HEK293 (cell line): ENCODE measurements at regions not wholly inside any gene's neighbourhood (a gene's known extent, or its start where the extent isn't known, plus 50 kb on each side); places are given as distances from the start of the nearest gene placed in this dataset.

Source experiments
- KLF1 ChIP-seq: fragments of 450-650 bp; formaldehyde crosslinking; IDR thresholded peaks from 2 replicates; pipeline ENCODE4 v1.5.1; 2016; ENCODE audit warnings: missing biosample characterization, missing genetic modification characterization
- PRDM10 ChIP-seq: fragments of 450-650 bp; formaldehyde crosslinking; IDR thresholded peaks from 2 replicates; pipeline ENCODE4 v1.5.1; 2016; ENCODE audit warnings: missing biosample characterization, missing genetic modification characterization
- SP7 ChIP-seq: fragments of 450-650 bp; formaldehyde crosslinking; IDR thresholded peaks from 2 replicates; pipeline ENCODE4 v1.5.1; 2016; ENCODE audit warnings: missing biosample characterization, missing genetic modification characterization
- ZFP41 ChIP-seq: fragments of 450-650 bp; formaldehyde crosslinking; IDR thresholded peaks from 2 replicates; pipeline ENCODE4 v1.5.1; 2016; ENCODE audit warnings: missing biosample characterization, missing genetic modification characterization, borderline replicate concordance
- ZNF580 ChIP-seq: fragments of 450-650 bp; formaldehyde crosslinking; IDR thresholded peaks from 2 replicates; pipeline ENCODE4 v1.5.1; 2016; ENCODE audit warnings: missing biosample characterization, missing genetic modification characterization

- TF ChIP-seq ZFP41 (tag by site-specific recombination) (no peak), PRDM10 (tag by site-specific recombination) (no peak), SP7 (no peak), KLF1 (no peak), ZNF580 (tag by site-specific recombination) (no peak)
Observed at GRCh38 chr20:59448851-59449444, 148.5 kb downstream of the EDN3 start.
